Uterus (tissue), 3 donors: ENCODE measurements at regions not wholly inside any gene's neighbourhood (a gene's known extent, or its start where the extent isn't known, plus 50 kb on each side); places are given as distances from the start of the nearest gene placed in this dataset.

Experiments
- DNase-seq, 2 donors: peaks; one replicate each; pipeline ENCODE4 v3.0.0-alpha.2; 2019 to 2020
- H3K27ac ChIP-seq, 2 donors: fragments of 200-600 bp; sonication (generic); 1 replicate in 1 of 2; 2 replicates in 1 of 2; pipeline ENCODE4 v1.5.1; 2016 to 2018
- H3K27me3 ChIP-seq, 2 donors: fragments of 200-600 bp; sonication (generic); one replicate each; pipeline ENCODE4 v1.5.1; 2018 to 2019; ENCODE audit warnings: control low read depth in 1 of 2
- H3K36me3 ChIP-seq, 2 donors: fragments of 200-600 bp; sonication (generic); one replicate each; pipeline ENCODE4 v1.5.1; 2019; ENCODE audit warnings: control low read depth in 1 of 2
- H3K4me1 ChIP-seq, 2 donors: fragments of 200-600 bp; sonication (generic); one replicate each; pipeline ENCODE4 v1.5.1; 2018 to 2019; ENCODE audit warnings: control low read depth in 1 of 2
- H3K4me3 ChIP-seq, 2 donors: fragments of 200-600 bp; sonication (generic); 1 replicate in 1 of 2; 2 replicates in 1 of 2; pipeline ENCODE4 v1.5.1; 2018 to 2019; ENCODE audit warnings: mild to moderate bottlenecking in 1 of 2
- H3K9me3 ChIP-seq, 2 donors: fragments of 200-600 bp; sonication (generic); one replicate each; pipeline ENCODE4 v1.5.1; 2019; ENCODE audit warnings: control low read depth in 1 of 2
- POLR2A ChIP-seq, 2 donors: fragments of 450-650 bp; IDR thresholded peaks; one replicate each; pipeline ENCODE4 v1.6.1; 2016; ENCODE audit warnings: antibody characterized with exemption in 2 of 2, mild to moderate bottlenecking in 1 of 2, moderate library complexity in 1 of 2
- intact Hi-C: fragments of 100-400 bp; cut with DNase I; formaldehyde crosslinking; loops from one replicate; pipeline ENCODE4 v1.15.1; 2023; ENCODE audit warnings: low total_unique reads
- TF ChIP-seq, protein P1 (sequence below), 4 experiments: fragments of 200-600 bp in 2 of 4; fragments of 450-650 bp in 2 of 4; sonication (generic) in 2 of 4; IDR thresholded peaks; one replicate each; pipeline ENCODE4 v1.5.1; 2016 to 2019; ENCODE audit warnings: antibody characterized with exemption in 4 of 4, mild to moderate bottlenecking in 2 of 4, moderate library complexity in 1 of 4
- donor health status: DM: yes; HTN: yes; CAD: no.

DNA sequence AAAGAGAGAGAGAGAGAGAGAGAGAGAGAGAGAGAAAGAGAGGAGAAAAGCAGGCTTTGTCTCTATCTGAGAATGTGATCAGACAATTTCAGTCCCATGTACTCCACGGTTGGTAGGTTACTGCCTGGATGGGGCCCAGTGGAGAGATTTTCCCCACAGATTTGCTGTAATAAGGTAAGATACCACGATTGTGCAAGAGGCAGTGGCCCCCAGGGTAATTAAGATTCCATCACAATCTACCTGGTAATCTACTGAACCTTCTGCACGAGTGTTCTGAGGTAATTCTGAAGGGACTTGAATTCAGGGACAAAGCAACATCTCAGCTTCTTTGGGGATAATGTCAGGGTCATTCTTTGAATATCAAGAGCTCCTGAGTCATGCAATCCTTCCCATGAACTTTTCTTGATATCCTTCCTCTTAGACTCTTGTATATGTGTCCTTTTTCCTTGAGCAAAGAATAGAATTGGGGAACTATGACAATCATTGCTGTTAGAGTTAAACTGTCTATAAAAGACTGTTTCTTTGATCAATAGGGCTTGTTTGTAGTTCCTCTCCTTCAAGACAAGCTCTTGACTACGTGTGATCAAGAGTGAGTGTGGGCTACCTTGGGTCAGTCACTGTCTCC is 306.6 kb downstream of the MAF start:
- no peak overlapping the region for H3K4me3 ChIP-seq
- intact Hi-C loops: no loop called here
- no peak overlapping the region for H3K27ac ChIP-seq
- no peak for TF ChIP-seq POLR2A (IDR thresholded peaks at IDR 0.05)
- TF ChIP-seq, protein P1, sequence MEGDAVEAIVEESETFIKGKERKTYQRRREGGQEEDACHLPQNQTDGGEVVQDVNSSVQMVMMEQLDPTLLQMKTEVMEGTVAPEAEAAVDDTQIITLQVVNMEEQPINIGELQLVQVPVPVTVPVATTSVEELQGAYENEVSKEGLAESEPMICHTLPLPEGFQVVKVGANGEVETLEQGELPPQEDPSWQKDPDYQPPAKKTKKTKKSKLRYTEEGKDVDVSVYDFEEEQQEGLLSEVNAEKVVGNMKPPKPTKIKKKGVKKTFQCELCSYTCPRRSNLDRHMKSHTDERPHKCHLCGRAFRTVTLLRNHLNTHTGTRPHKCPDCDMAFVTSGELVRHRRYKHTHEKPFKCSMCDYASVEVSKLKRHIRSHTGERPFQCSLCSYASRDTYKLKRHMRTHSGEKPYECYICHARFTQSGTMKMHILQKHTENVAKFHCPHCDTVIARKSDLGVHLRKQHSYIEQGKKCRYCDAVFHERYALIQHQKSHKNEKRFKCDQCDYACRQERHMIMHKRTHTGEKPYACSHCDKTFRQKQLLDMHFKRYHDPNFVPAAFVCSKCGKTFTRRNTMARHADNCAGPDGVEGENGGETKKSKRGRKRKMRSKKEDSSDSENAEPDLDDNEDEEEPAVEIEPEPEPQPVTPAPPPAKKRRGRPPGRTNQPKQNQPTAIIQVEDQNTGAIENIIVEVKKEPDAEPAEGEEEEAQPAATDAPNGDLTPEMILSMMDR (IDR thresholded peaks at IDR 0.05): no peak
- no peak for DNase-seq
- H3K4me1 ChIP-seq: no peaks in the 10 kb centered on the region
- no peaks in the 10 kb centered on the region for H3K36me3 ChIP-seq
- no peaks in the 10 kb centered on the region for H3K9me3 ChIP-seq
- no peaks in the 10 kb centered on the region for H3K27me3 ChIP-seq

DNA sequence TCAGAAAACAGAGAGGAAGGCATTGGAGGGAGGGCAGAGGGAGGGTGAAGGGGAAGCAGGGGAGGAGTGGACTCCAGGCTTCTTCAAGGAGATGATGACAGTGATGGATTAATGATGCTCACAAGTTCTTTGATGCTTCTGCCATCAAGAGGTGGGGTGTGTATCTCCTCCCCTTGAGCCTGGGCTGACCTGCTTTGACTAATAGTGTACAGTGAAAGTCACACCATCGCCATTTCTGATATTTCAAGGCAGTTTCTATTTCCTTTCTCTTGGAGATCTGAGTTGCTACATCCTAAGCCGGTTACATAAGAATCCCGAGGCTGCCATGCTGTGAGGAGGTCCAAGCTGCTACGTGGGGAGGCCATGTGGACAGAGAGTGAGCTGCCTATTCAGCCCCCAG is 312.5 kb downstream of the MAF start:
- no peak overlapping the region for H3K4me3 ChIP-seq
- no peaks in the 10 kb centered on the region for H3K4me1 ChIP-seq
- no peaks in the 10 kb centered on the region for H3K27me3 ChIP-seq
- H3K9me3 ChIP-seq: no peaks in the 10 kb centered on the region
- DNase-seq: no peak
- TF ChIP-seq, protein P1 (IDR thresholded peaks at IDR 0.05): no peak
- TF ChIP-seq POLR2A (IDR thresholded peaks at IDR 0.05): no peak
- no peaks in the 10 kb centered on the region for H3K36me3 ChIP-seq
- intact Hi-C loops: no loop called here
- no peak overlapping the region for H3K27ac ChIP-seq

DNA sequence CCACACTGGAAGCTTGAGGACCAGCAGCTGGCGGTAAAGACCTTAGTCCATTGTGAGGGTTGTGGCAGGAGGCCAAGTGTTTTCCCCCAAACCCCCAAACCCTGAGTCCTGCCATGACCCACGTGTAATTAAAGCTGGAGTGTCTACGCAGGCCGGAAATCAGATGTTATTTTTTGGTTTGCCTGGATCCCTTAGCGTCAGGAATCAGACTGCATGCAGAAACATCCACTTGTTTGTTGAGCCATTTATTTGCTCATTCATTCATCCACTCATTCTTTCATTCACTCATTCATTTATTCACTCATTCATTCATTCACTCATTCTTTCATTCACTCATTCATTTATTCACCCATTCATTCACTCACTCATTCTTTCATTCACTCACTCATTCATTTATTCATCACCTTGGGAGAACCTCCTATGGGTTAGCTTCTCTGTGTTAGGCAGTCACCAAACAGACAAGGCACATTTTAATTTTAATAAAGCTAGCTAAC is 313.1 kb downstream of the MAF start:
- DNase-seq: no peak
- Histone ChIP-seq H3K27ac (no peak overlapping the region), H3K36me3 (no peaks in the 10 kb centered on the region), H3K9me3 (no peaks in the 10 kb centered on the region), H3K27me3 (no peaks in the 10 kb centered on the region), H3K4me3 (peak overlapping the region in 1 of 2 donors; percentile 29), H3K4me1 (no peaks in the 10 kb centered on the region)
- TF ChIP-seq POLR2A (IDR thresholded peaks at IDR 0.05): no peak
- TF ChIP-seq, protein P1 (IDR thresholded peaks at IDR 0.05): no peak
- intact Hi-C loops: no loop called here

DNA sequence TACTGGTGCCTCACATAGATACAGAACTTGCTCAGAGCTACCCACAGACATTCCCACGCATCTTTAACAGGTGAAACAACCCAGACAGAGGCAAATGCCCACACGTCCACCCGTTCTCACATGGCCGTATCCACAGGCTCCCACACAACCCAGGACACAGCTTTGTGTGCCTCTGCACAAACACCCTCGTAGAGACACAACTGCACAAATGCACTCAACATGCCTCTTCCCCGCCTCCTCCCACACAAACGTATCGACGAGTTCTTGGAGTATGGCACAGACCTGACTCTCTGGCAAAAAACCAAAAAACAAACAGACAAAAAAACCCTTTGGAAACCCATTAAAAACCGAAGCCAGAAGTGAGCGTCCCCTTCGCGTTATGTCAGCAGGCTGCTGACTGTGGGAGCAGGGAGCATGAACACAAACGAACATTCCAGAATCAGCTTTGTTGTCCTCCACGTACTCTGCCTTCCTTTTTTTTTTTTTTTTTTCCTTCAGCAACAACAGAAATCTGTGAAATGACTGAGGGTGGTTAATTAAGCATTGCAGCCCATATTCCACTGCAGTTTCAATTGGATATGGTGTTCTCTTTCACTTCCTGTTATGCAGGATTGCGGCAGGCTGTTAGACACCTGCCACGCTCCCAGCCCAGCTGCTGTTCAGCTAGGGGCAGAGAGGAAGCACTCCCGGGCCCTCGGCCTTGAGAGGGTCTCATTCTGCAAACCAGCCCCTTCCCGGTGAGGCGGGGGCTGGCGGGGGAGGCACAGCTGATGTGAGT is 313.7 kb downstream of the MAF start:
- Histone ChIP-seq H3K36me3 (no peaks in the 10 kb centered on the region), H3K27ac (no peak overlapping the region), H3K4me1 (no peaks in the 10 kb centered on the region), H3K27me3 (no peaks in the 10 kb centered on the region), H3K9me3 (no peaks in the 10 kb centered on the region), H3K4me3 (peak overlapping the region in 1 of 2 donors; percentile 29)
- no peak for TF ChIP-seq POLR2A (IDR thresholded peaks at IDR 0.05)
- intact Hi-C loops: no loop called here
- DNase-seq: peak in 1 of 2 donors; percentile 27

DNA sequence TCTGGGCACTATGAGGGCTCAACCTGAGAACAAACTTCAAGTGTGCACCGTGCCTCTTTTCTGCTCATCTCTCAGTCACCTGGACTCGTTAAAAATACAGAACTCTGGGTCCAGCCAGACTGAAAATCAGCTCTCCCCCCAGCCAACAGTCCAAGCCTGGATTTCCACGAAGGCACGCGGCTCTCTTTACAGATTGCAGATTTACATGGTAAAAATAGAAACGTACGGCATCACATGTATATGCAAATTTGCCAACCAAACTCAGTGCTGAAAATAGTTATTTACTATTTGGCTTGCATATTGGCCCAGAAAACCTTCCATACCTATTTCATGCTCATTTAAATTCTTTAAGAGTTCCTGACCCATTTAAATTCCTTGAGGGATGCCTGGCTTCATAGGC is 315.8 kb downstream of the MAF start:
- no peak for DNase-seq
- no peaks in the 10 kb centered on the region for H3K9me3 ChIP-seq
- H3K27ac ChIP-seq: no peak overlapping the region
- no peak overlapping the region for H3K4me3 ChIP-seq
- no peaks in the 10 kb centered on the region for H3K36me3 ChIP-seq
- TF ChIP-seq, protein P1 (IDR thresholded peaks at IDR 0.05): no peak
- TF ChIP-seq POLR2A (IDR thresholded peaks at IDR 0.05): no peak
- H3K27me3 ChIP-seq: no peaks in the 10 kb centered on the region
- no peaks in the 10 kb centered on the region for H3K4me1 ChIP-seq
- intact Hi-C loops: no loop called here
